D341Med (cell line): ENCODE measurements at regions not wholly inside any gene's neighbourhood (a gene's known extent, or its start where the extent isn't known, plus 50 kb on each side); places are given as distances from the start of the nearest gene placed in this dataset.
"Not testable (repeated sequence)": the region's sequence is repeated elsewhere in the genome, so short reads cannot be mapped to it uniquely, and the experiment has no call there.

Experiments
- DNase-seq: peaks from one replicate; pipeline ENCODE4 v3.0.0; 2012; ENCODE audit warnings: low spot score

DNA sequence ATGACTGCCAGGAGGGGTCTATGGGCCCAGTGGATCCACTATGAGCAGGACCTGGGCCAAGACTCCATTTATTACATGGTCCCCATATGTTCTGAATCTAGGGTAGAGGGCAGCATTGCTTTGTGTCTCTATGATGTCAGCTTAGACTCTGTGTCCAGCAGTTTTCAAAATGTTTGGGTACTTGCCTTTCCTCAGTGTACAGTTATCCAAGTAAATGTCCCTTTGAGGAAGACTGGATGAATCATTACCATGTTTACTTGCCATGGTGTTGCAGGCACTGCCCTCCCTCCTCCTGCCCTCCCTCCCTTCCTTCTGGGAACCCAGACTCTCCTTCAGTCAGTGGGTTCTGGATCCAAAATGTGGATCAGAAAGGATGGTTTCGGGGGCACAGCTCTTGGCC lies 108.6 kb downstream of the NRN1 start:
- no peak for DNase-seq

DNA sequence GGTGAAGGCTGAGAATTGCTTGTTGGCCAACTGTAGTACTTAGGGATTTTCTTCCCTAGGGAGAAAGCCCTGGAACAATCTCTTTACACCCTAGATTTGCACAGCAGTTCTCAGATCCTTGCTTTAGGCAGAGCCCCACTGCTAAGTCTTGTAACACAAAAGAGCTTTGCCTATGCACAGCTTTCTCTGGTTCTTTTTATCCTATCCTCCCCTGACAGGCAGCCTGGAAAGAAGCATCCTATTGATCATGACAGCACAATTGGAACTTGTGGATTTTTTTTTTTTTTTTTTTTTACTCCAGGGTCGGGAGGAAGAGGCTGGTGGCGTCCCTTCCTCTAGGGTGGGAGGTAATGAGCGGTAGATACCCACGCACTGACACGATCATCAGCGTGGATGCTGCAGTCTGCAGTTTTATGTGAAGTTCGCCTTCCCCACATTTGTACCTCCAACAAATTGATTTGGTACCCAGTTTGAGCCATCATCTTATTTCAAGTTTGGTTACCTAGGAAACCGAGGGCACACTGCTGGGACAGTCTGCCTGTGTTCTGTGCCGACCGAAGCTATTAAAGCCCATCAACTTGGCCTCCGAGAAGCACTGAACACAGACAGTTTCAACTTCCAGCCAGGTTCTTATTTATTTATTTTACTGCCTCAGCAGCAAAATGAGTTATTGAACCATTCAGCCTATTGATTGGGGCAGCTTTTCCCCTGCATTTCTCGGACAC lies 110.1 kb downstream of the NRN1 start:
- DNase-seq, result peak; percentile 50

DNA sequence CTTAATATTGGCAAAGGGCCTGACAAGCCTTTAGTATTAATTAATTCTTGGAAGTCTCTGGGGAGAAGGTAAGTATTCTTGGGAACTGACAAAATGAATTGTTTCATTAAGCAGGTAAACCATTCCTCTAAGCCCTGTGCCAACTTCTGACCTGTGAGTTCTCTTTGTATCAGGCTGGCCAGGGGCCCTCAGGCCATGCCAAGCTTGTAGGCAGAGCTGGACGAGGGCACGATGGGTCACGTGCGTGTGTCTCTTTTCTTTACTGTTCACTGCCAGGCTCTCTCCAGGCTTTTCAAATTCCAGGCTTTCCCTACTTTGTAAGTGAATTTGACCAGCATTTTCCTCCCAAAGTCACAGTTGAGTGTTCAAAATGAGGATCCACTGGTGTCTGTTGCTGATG lies 112.4 kb downstream of the NRN1 start:
- peak; percentile 50 for DNase-seq

DNA sequence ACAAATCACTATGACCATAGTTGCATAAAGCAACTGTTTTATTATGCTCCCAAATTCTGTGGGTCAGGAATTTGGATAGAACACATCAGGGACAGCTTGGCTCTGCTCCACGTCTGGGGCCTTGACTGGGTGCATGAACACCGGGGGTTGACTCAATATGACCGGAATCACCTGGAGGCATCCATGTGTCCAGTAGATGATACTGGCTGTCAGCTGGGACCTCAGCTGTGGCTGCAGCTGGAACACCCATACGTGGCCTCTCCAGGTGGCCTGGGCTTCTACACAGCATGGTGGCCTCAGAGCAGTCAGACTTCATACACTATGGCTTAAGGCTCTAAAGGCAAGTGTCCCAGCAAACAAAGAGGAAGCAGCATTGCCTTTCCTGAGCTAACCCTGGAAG lies 113.4 kb downstream of the NRN1 start:
- DNase-seq, result no peak

DNA sequence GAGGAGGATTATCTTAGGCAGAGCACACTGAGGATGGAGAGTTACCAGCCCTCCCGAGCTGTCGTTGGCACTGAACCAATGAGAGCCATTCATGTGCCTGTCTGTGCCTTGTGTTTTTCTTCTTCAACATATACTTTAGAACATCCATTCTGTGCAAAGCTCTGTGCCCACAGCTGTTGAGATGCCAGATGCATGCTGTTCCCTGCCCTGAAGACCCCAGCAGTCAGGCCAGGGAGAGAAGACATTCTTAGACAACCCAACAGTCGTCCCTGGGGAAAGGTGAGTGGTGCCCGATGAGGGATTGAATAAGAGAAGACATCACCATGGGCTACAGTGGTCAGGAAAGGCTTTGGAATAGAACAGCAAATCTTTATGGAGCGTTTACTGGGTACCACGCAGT lies 114.1 kb downstream of the NRN1 start:
- no peak for DNase-seq

DNA sequence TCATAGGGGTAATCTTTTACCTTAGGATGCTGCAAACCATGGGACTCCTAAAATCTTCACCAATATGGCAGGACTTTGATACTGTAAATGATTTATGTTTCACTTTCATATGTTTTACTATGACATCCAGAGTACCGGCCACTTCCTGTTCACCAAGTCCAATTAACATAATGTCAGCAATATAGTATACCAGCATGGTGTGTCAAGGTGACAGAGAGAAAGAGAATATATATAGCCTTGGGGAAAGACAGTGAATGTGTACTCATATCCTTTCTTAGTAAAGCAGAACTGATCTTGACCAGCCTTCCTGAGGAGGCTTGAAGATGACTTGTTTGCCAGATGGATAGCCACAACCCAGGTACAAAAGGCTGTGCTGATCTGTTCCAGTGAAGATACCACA lies 127.9 kb downstream of the NRN1 start:
- no peak for DNase-seq

DNA sequence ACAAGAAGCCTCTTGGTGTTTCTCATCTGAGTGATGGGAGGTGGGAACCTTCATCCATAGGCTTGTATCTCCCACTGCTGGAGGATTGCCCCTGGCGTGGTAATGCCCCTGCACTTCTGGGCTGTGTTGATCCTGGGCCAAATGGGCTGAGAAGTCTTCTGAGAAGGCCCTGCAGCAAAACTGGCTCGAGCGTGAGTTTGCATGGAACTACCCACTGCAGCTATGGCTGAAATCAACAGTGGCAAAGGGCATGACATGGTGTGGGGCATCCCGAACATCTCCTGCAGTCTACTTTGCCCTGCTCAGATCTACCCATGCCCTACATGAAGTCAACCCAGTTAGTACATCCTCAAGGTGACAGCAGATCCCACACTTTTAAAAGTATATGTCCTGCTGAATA lies 130.6 kb downstream of the NRN1 start:
- no peak for DNase-seq

DNA sequence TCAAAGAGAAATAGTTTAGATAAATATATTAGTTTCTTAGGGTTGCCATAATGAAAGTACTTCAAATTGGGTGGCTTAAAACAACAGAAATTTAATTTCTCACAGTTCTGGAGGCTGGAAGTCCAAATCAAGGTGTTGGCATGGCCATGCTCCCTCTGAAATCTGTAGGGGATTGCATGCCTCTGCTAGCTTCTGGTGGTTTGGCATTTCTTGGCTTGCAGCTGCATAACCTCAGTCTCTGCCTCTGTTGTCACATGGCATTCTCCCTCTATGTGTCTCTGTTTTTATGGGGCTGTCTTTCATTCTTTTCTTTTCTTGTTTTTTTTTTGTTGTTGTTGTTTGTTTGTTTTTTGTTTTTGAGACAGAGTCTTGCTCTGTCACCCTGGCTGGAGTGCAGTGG lies 132.7 kb downstream of the NRN1 start:
- not testable (repeated sequence) for DNase-seq

DNA sequence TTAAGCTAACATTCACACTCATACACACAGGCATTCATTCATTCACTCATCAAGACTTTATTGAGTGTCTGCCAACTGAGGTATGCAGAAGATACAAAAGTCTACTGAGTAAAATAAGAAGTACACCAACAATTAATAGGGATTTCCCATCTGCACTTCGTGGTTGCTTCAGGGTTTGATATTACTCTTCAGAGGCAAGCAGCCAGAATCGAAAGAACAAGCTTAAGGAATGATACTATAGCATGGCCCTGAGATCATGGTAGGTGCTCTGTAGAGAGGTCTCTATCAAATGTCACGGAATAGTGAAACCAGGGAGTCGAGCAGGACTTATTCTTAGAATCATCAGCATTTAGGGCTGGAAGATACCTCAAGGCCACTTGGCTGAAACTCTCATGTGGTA lies 135.4 kb downstream of the NRN1 start:
- no peak for DNase-seq

DNA sequence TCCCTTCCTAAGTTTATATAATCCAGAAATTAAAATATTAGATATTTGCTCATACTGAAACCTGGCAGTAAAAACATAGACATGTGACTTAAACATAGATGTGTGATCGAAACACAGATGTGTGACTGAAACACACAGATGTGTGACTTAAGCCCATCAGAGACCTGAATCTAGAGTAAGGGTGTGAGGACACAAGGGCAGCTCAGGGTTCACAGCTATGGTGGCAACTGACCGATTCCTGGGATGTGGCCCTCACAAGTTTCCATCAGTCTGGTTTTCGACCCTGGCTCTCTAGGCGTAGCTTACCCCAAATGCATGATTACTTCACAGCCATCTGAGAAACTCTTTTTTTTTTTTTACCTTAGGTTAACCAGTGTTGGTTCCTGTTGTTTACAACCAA lies 137.0 kb downstream of the NRN1 start:
- no peak for DNase-seq

DNA sequence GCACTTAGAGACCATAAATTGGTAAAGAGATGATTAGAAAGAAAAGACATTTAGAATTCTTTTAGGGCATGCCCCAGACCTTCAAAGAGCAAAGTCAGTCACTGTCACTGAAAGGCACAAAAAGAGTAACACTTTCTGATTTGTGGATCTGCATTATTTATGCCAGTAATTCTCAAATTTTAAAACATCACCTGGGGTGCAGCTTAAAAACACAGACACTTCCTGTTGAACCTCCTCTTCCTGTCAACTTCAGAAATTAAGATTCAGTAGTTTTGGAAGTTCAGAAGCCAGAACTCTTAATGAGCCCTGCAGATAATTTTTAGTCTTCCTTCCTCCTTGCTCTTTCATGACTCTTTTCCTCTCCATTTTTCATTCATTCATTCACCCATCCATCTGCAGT lies 137.5 kb downstream of the NRN1 start:
- DNase-seq, result no peak

DNA sequence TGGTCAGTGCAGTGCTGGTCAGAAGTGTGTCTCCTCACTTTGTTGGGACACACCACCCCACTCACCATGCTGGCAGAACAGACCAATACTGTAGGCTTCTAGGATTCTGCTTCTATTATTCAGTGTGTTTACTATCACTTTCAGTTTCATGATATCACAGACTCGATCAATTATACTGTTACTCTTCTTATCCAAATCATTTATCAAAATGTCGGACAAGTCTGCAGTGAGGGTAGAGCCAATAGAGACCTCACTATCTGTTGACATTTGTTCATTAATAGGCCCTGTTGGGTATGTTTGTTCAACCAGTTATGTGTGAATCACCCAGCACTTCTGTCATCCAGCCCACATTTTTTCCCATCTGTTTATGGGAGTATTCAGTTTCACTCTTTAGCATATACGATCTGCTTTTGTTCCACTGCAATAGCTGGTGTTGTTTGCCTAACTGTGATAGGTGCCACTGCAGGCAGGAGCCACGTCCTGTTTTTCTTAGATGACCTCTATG lies 140.1 kb downstream of the NRN1 start:
- DNase-seq, result no peak

DNA sequence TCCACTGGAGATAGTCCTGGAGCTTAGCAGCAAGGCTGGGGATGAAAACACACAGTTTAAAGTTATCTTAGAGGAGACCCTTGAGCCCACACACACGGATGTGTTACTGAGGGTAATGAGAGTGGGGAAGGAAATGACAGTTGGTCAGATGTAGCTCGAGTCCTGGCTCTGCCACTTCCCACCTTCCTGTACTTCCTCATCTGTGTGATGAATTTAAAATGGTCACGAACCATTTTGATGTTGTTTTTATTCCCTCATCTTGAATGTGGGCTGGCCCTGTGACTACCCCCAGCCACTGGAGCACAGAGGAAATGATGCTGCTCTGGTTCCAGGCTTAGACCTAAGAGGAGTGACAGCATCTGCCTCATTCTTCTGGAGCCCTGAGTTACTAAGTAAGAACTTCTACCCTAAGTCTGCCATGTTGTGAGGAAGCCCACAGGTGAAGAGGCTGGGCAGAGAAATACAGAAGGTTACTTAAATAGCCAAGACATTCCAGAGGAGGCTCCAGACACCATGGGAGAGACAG lies 141.2 kb downstream of the NRN1 start:
- no peak for DNase-seq

DNA sequence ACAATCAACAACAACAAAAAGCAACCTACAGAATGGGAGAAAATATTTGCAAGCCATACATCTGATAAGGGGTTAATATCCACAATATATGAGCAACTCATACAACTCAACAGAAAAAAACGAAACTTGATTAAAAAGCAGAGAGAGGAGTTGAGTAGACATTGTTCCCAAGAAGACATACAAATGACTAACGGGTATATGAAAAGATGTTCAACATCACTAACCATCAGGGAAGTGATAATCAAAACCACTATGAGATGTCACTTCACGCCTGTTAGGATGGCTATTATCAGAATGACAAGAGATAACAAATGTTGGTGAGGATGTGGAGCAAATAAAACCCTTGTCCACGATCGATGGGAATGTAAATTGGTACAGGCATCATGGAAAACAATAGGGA lies 145.9 kb downstream of the NRN1 start:
- no peak for DNase-seq

DNA sequence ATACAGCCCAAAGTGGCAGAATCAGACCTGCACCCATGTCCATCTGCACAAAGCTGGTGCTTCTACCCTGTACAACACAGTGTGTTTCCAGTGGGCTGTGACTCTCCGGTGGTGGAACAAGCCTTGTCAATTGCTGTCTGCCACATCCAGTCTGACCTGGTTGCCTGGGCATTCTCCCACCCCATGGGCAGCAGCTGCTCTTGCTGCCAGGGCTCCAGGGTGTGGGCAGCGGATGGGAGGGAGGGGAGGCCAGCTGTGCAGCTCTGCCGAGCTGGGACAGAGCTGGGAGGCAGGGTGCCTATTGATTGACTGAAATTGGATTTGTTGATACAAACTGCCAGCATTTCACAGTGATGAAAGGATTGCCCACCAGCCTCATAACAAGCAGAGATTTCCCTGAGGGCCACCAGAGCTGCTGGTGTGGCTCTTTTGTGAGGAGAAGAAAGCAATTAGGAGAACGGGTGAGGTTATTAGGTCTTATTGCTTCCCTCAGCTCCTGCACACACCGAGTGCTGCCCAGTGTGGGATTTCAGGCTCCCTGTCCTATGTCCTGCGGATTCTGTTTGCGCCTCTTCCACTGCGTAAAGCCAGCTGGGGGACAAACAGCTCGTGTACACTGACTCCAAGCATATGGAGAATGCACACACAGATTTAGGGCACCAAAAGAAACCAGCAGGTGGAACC lies 150.8 kb downstream of the NRN1 start:
- no peak for DNase-seq

DNA sequence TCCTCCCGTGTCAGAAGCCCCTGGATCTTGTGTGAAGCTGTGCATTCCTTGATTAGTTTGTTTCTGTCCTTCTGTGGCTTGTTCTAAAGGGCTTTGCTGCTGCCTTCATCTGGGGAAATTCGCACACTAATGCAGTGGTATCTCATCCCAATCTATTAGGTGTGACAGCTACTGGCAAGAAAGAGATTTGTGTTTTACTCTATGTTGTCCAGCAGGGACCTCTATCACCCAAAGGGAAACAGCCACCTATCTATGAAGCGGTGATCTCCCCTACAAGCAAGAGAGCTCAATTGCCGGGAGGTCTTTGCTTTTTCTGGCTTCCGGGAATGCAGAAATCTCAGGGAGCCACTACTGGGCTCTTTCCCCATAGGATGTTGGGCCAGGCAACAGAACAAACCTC lies 151.8 kb downstream of the NRN1 start:
- DNase-seq, result no peak

DNA sequence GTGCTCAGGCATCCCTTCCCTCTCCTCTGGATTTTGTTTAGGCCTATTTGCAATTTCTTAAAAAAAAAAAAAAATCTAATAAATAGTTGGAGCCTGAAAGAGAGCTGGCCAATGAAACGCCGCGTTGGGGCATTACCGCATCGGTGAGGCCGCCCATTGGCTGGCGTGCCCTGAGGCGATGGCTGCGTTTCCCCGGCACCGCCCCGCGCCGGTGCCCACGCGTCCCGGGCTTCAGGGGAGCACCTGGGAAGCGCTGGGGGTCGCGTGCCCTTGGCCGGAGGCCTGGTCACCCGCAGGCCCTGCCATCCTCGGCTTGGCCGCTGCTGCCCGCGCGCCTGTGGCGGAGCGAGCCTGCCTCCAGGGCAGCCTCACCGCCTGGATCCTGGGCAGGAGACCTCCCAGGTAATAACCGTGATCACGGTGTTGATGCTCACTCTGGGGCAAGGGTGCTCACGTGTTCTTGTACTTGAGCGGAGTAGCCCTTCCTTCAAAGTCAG lies 155.4 kb downstream of the NRN1 start:
- no peak for DNase-seq

DNA sequence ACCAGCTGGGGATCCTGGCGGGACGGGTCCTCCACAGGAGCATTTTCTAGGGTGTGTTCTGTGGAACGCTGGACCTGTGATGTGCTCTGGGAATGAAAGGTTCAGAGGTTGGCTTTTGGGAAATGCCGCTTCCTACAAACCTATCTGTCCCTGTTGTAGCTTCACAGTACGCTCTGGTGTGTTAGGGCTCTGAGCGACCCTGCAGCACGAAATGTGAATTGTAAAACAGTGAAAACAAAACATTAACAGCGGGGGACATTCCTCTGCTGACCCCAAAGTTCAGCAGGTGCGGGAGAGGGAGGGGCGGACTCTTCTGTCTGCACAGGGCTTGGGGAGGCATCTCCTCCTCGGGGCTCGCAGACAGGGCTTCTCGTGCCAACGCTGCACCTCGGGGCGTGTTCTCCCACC lies 155.9 kb downstream of the NRN1 start:
- no peak for DNase-seq

DNA sequence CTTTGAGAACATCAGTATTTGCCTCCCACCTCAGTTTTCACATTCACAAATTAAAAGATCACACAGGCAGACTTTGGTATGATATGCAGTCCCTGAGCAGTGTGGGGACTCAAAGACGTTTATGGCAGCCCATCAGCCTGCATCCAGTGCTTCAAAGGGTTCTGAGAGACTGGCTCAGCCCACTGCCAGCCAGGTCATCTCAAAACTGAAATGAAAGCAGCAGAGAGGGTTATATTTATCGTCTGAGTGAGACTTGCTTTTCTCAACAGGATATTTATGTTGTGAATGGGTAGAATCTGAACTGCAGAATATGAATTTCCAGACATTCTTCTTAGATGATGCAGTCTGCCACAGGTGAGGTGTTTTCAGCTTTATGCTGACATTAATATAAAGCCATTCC lies 159.8 kb downstream of the NRN1 start:
- no peak for DNase-seq

DNA sequence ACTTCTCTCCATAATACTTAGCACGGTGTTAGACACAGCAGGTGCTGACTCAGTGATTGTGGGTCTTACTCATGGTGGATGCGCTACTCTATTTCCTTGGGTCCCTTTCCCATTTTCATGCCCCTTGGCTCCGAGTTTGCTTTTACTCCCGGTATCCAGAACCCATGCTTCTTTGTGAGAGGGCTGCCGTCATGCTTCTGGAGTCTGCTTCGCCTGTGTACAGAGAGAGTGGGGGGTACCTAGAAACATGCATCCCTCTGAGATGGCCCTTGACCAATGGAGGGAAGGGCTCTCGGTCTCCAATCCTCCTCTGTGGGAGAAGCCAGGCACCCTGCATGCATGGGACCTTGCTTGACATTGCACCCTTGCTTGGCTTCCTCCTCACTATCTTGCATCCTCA lies 160.4 kb downstream of the NRN1 start:
- no peak for DNase-seq

DNA sequence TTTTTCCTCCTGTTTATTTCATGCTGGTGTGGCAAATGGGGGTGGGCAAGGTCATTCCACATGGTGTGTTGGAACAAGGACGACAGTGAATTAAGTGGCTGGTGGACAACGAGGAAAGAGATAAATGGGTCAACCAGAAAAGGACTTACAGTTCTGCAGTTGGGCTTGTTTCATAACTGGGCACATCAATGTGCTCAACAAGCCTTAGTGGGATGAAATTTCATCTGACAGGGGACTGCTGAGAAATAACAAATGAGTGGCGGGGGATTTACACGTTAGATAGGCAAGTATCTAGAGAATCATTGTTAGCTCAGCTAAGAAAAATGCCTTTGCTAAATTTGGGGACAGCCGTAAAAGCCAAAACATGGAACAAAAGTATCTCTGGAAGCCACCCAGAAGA lies 163.6 kb downstream of the NRN1 start:
- DNase-seq, result no peak

DNA sequence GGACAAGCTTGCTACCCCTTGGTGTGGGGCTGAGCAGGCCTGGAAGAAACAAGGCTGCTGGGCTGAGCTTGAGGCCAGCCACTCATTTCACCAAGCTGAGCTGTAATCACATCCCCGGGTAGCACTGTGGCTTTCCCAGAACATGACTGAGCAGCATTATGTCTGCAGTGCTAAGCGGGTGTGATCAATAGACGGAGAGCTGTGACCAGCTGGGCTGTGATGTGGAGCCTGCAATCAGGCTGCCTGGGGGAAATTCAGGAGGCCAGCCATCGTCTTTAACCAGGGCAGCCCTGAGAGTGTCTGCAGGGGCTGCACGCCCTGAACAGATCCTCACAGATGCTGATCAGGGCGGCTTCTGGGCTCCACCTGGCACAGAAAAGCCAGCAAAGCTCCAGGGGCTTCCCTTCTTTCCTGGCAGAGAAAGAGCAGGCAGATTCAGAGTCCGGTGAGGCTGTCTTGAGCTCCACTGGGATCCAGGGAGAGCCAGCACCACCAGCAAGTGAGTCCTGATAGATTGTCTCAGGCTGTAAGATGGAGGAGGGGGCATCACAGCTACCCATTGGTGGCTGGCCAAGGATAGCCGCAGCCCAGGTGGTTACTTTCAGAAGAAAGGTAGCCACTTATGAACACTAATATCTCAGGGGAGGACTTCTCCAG lies 165.9 kb downstream of the NRN1 start:
- DNase-seq, result no peak
